ENCODE measurements at regions not wholly inside any gene's neighbourhood (a gene's known extent, or its start where the extent isn't known, plus 50 kb on each side); places are given as distances from the start of the nearest gene placed in this dataset.

DNA sequence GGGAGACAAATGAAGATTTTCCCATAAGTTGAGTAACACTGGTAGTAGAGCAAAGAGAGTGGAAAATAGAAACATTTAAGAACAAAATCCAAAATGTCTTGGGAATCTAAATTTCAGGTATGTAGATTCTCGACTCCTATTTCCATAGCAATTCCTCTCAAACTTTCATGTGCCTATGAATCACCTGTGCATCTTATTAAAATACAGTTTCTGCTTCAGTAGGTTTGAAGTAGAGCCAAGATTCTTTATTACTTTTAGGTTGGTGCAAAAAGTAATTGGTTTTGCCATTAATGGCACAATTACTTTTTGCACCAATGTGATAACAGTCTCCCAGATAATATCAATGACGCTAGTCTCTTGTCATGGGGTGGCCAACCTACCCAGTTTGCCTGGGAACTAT is 115.3 kb upstream of the SLC5A12 start:
- no peak overlapping the region for H3K4me2 ChIP-seq (ENCODE audit: control insufficient read depth, extremely low read depth, insufficient read depth, low read depth, low read length)
- no peak for FAIRE-seq
- no peak overlapping the region for H2AFZ ChIP-seq (ENCODE audit: control insufficient read depth, low read length)
- no peak for TF ChIP-seq EZH2 (IDR thresholded peaks at IDR 0.05; ENCODE audit: low read length)
- TF ChIP-seq, protein P1, sequence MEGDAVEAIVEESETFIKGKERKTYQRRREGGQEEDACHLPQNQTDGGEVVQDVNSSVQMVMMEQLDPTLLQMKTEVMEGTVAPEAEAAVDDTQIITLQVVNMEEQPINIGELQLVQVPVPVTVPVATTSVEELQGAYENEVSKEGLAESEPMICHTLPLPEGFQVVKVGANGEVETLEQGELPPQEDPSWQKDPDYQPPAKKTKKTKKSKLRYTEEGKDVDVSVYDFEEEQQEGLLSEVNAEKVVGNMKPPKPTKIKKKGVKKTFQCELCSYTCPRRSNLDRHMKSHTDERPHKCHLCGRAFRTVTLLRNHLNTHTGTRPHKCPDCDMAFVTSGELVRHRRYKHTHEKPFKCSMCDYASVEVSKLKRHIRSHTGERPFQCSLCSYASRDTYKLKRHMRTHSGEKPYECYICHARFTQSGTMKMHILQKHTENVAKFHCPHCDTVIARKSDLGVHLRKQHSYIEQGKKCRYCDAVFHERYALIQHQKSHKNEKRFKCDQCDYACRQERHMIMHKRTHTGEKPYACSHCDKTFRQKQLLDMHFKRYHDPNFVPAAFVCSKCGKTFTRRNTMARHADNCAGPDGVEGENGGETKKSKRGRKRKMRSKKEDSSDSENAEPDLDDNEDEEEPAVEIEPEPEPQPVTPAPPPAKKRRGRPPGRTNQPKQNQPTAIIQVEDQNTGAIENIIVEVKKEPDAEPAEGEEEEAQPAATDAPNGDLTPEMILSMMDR (optimal IDR thresholded peaks at IDR 0.05 in 1 of 3, IDR thresholded peaks at IDR 0.05 in 1 of 3, conservative IDR thresholded peaks at IDR 0.05 in 1 of 3; ENCODE audit: extremely low read depth in 1 of 3, insufficient read depth in 2 of 3, low read length in 3 of 3), result no peak
- no peaks in the 10 kb centered on the region for H4K20me1 ChIP-seq (ENCODE audit: control insufficient read depth, extremely low read depth, insufficient read depth, low read length)
- H3K36me3 ChIP-seq (ENCODE audit: control insufficient read depth in 2 of 2, extremely low read depth in 1 of 2, insufficient read depth in 2 of 2, low read length in 2 of 2), result no peaks in the 10 kb centered on the region
- H3K27ac ChIP-seq (ENCODE audit: control insufficient read depth, insufficient read depth, low read length), result no peak overlapping the region
- H3K4me1 ChIP-seq (ENCODE audit: control insufficient read depth, extremely low read depth, insufficient read depth, low read length), result peaks cover 1% of the 10 kb centered on the region
- no peaks in the 10 kb centered on the region for H3K9me3 ChIP-seq (ENCODE audit: control insufficient read depth, low read depth, low read length)
- H3K4me3 ChIP-seq (ENCODE audit: control insufficient read depth in 2 of 3, extremely low read depth in 1 of 3, insufficient read depth in 2 of 3, low read depth in 1 of 3, low read length in 3 of 3), result no peak overlapping the region
- H3K79me2 ChIP-seq (ENCODE audit: control insufficient read depth, insufficient read depth, low read length), result no peaks in the 10 kb centered on the region
- H3K27me3 ChIP-seq (ENCODE audit: control insufficient read depth, extremely low read depth, insufficient read depth, low read length), result no peaks in the 10 kb centered on the region
- H3K9ac ChIP-seq (ENCODE audit: control insufficient read depth, extremely low read depth, insufficient read depth, low read length), result no peak overlapping the region
- no peak for DNase-seq (ENCODE audit: low read depth, low spot score)
- dilution Hi-C loops (cut with MboI; ENCODE audit: extremely low pct_ligation_motif_present, low sequenced_read_pairs), result no loop called here
- no peaks in the 10 kb centered on the region for H3K9me1 ChIP-seq (ENCODE audit: control insufficient read depth, extremely low read depth, insufficient read depth, low read length)

DNA sequence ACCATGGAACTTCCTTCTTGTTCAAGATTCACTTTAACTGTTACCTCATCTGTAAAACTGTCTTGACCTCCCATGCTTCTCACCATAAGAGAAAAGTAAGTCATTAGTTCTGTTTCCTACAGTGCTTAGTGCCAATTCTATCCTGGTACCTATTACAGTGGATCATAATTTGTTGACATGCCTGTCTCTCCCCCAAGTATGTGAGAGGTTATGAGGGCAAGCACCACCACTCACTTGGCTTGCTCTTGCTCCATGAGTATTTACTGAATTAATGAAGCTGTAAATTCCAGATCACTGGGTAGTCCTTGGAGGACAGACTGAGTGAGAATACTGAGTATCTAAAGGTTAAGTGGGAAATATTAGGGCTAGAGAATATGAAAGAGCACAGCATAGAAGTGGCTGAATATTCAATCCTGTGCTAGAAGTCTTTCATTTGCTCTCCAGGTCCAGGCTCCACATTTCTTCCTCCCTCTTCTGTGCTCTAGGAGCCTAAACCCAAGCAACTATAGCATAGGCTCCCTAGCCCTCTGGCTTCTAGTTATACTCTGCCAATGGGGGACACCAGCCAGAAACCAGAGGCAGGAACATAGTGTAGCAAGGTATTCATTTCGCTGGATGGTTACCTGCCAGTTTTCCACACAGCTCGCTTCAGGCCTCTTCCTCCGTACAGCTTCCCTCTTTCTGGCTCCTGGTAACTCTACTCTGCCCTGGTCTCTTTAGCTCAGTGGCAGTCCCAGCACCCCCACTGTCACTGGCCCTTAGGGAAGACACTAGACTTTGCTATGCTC is 118.2 kb upstream of the SLC5A12 start:
- no peak for TF ChIP-seq EZH2 (IDR thresholded peaks at IDR 0.05; ENCODE audit: low read length)
- TF ChIP-seq, protein P1 (optimal IDR thresholded peaks at IDR 0.05 in 1 of 3, IDR thresholded peaks at IDR 0.05 in 1 of 3, conservative IDR thresholded peaks at IDR 0.05 in 1 of 3; ENCODE audit: extremely low read depth in 1 of 3, insufficient read depth in 2 of 3, low read length in 3 of 3), result no peak
- FAIRE-seq, result no peak

More for the DNA sequence above, 118.2 kb upstream of the SLC5A12 start:
- no peaks in the 10 kb centered on the region for H3K9me3 ChIP-seq (ENCODE audit: control insufficient read depth, low read depth, low read length)
- H3K9ac ChIP-seq (ENCODE audit: control insufficient read depth, extremely low read depth, insufficient read depth, low read length), result no peak overlapping the region
- no peak overlapping the region for H3K4me3 ChIP-seq (ENCODE audit: control insufficient read depth in 2 of 3, extremely low read depth in 1 of 3, insufficient read depth in 2 of 3, low read depth in 1 of 3, low read length in 3 of 3)
- H3K9me1 ChIP-seq (ENCODE audit: control insufficient read depth, extremely low read depth, insufficient read depth, low read length), result no peaks in the 10 kb centered on the region
- no peaks in the 10 kb centered on the region for H3K79me2 ChIP-seq (ENCODE audit: control insufficient read depth, insufficient read depth, low read length)
- H3K36me3 ChIP-seq (ENCODE audit: control insufficient read depth in 2 of 2, extremely low read depth in 1 of 2, insufficient read depth in 2 of 2, low read length in 2 of 2), result no peaks in the 10 kb centered on the region
- no peak overlapping the region for H3K4me2 ChIP-seq (ENCODE audit: control insufficient read depth, extremely low read depth, insufficient read depth, low read depth, low read length)
- H4K20me1 ChIP-seq (ENCODE audit: control insufficient read depth, extremely low read depth, insufficient read depth, low read length), result no peaks in the 10 kb centered on the region
- H3K27me3 ChIP-seq (ENCODE audit: control insufficient read depth, extremely low read depth, insufficient read depth, low read length), result no peaks in the 10 kb centered on the region
- peak overlapping the region; percentile 5 for H2AFZ ChIP-seq (ENCODE audit: control insufficient read depth, low read length)
- dilution Hi-C loops (cut with MboI; ENCODE audit: extremely low pct_ligation_motif_present, low sequenced_read_pairs), result no loop called here
- no peak for DNase-seq (ENCODE audit: low read depth, low spot score)
- H3K4me1 ChIP-seq (ENCODE audit: control insufficient read depth, extremely low read depth, insufficient read depth, low read length), result peaks cover 6% of the 10 kb centered on the region
- H3K27ac ChIP-seq (ENCODE audit: control insufficient read depth, insufficient read depth, low read length), result no peak overlapping the region
